Right lung (tissue), 2 donors: ENCODE measurements at regions not wholly inside any gene's neighbourhood (a gene's known extent, or its start where the extent isn't known, plus 50 kb on each side); places are given as distances from the start of the nearest gene placed in this dataset.

Source experiments
- DNase-seq, 2 donors: peaks; one replicate each; pipeline ENCODE4 v3.0.0-alpha.2; 2013

DNA sequence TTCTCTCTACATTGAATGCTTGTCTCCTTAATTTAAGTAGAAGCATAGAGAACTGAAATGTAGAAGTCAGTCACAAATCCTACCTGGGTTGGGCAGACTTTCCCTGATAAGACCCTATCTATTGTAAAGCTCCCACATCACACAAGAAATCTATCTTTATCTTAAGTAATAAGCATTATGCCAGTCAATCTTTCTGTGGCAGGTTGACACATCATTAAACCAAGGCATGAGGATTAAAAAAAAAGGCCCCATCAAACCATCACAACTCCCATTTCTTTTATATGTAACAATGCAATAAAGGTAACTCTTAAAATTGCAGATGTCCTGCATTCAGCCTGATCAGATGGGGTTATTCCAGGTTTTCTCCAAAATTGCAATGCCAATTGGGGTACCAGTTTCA, 311.8 kb downstream of the TOX3 start:
- DNase-seq: no peak

DNA sequence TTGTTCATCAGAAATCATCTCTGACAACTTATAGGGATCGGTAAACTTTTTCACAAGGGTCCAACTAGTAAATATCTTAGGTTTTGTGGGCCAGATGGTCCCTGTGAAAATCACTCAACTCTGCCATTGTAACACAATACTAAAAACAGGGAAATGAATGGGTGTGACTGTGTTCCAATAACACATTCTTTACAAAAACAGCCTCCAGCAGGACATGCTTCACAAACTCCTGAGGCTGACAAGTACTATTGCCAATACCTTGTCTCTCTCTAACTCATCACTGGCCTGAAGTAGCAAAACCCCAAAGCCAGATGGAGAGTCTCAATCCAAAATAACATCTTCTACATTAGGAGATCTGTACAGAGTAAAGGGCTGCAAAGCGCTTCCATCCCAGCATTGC, 312.3 kb downstream of the TOX3 start:
- DNase-seq: no peak

DNA sequence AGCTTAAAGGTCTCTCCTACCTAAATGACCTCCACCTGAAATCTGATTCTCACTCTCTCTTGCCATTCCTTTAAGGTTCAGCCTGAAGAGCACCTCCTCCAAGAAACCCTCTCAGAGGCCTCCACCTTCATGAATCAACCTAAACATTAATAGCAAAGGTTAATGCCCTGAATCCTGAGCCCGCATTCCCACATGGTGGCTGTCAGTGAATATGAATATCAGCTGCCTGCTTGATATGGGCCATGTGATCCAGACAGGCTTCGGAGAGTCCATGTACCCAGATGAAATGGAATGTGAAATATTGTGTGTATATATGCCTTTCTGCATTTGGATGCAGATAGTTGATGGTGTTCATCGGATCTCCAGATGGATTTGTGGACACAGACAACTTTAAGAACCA, 317.5 kb downstream of the TOX3 start:
- no peak for DNase-seq

GRCh38 chr16:52227851-52228250, 319.1 kb downstream of the TOX3 start:
- no peak for DNase-seq

DNA sequence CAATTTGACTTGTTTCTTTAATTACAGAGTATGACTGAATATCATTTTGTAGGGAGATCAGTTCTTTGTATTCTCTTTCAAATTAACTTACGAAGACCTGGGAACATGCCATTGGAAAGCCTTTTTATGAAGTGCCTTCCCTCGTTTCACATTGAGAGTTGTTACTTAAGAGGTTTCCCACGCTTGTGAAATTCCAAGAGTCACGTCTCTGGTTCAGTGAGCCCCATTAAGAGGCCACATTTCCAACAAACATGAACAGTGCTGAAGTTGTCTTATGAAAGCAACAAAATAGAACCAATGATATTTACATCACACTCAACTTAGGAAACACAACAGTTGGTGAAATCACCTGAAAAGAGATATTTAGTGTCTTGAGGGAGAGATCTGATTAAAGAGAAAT, 334.1 kb downstream of the TOX3 start:
- no peak for DNase-seq

DNA sequence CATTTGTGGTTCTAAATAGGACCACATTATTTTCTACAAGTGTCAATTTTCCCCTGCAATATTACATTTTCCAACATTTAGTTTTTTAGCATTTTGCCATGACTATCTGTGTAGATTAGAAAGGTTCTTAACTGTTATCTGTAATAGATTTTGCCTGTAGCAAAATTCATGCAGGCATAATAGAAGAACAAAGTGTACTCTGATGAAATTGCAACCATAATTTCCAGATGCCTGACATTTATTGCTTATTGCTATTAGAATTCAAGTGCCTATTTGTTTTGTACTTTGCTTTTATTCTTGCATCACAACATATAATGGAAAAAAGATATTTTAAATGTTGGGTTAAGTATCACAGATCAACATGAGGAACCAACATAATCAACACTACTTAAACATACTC, 337.7 kb downstream of the TOX3 start:
- no peak for DNase-seq

DNA sequence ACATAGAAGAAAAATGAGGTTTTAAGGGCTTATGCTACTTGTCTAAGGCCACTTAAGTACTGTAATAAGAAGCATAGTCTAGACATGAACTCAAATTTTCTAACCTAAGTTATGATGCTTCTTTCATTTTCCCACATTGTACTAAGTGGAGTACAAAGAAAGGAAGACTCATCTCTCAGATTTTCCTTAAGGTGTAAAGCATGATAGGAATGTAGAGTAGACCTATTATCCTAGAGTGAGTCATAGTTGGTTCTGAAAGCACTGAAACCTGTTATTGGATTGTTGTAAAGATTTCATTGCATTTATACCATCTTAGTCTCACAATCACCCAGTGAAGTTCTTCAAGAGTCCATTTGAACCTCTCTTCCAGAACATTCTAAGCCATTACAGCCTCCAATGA, 343.8 kb downstream of the TOX3 start:
- no peak for DNase-seq

- no peak for DNase-seq
These were observed 353.5 kb downstream of the TOX3 start for GRCh38 chr16:52193441-52193840.

GRCh38 chr16:52191531-52192134, 355.3 kb downstream of the TOX3 start:
- peak; percentile 52 to 70 for DNase-seq

DNA sequence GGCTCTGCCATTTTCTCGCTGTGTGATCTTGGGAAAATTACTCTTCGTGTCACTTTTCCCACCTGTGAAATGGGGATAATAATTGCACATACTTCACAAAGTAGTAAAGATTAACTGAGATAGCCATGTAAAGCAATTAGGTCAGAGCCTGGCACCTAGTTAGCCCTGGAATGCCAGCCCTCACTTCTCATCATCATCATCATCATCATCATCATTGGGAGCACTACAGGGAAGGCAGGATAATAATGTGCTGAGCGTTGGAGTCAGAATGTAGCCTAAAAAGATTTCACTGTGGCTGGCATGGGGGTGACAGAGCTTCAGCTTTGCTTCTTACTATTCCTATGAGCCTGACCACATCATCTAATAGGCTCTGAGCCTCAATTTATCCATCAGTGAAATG, 362.6 kb downstream of the TOX3 start:
- no peak for DNase-seq

DNA sequence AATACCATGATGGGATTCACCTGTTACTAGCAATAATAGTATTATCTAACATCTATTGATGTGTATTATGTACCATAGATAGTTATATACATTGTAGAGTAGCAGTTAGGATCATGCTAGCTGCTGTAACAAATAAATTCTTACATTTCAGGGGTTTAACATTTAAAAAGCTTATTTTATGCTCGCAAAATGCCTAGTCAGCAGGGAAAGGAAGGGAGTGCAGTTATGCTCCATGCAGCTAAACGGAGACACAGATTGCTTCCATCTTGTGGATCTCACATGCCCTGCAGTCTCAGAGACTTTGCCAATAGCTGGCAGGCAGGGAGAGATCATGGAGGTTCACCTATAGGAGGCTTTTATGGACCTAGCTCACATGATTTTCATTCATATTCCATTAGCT, 364.1 kb downstream of the TOX3 start:
- no peak for DNase-seq

GRCh38 chr16:52174168-52174567, 372.8 kb downstream of the TOX3 start:
- no peak for DNase-seq

GRCh38 chr16:52171481-52171880, 375.5 kb downstream of the TOX3 start:
- DNase-seq: no peak

GRCh38 chr16:52167328-52167727, 379.6 kb downstream of the TOX3 start:
- DNase-seq: no peak

DNA sequence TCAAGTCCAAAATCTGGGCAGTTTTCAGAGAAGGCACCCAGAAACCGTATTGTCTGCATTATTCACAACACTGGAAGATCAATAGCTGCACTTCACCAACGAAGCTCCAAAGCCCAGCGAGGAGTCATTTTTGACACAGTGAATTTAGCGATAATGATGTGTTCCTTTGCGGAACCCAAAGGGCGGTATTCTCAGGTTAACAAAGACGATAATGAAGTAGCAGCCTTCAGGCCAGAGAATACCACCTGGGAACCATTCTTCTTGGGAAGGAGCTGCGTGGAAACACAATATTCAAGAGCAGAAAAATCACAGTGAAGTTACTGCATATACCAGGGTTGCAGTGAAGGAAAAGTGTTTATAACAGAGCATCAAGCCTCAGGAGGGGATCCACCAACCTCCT, 381.0 kb downstream of the TOX3 start:
- DNase-seq: no peak

DNA sequence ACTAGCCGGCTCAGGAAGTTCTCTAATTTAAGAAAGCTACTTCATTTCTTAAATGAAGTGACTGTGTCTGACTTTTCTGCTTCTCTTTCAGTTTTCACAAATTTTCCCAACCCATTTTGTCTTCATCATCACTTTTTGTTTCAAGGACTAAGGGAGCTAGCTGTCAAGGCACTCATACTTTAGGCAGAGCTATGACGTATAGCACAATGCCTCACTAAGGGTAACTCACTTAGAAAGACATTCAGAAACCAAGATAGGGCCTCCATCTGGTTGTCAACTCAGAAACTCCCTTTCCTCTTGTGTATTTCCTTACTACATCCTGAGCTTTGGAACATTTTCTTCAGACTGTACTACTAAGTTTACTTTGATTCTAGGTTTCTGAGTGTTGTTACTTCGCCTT, 397.9 kb downstream of the TOX3 start:
- no peak for DNase-seq

- DNase-seq: no peak
These were observed 405.1 kb downstream of the TOX3 start for GRCh38 chr16:52141871-52142270.

GRCh38 chr16:52128361-52128760, 418.6 kb downstream of the TOX3 start:
- no peak for DNase-seq

- DNase-seq: no peak
These were observed 423.1 kb downstream of the TOX3 start for GRCh38 chr16:52123842-52124241.

DNA sequence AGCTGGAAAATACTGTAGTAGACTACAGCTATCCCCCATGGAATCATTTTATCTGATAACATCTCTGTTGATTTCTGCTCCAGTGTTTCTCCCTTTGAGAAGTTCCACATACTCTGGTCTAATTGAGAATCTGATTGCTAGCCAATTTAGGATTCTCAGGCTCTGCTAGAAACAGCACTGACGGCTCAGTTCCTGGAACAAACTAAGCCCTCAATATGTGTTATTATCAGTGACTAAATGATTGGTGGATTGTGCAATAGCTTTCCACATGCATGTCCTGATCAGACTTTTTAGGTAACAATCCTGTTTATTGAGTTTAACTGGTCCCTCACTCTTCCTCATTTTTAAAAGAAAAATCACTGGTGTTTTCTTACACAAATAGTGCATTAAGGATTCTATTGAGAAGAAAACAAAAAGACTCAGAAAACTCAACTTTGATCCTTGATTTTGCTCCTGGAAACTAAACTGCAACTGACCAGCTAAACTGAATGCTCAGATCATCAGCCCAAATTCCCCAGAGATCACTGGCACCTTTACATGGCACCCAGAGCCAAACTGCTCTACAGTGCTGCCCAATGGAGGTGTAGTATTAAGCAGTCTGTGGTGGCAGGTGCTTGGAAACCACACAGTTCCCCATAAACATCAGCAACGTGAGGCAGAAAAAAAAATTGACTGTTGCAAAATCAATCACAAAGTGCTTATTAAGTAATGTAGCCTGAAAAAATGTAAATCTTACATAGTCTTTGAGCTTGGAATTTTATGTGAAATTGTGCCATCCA, 423.7 kb downstream of the TOX3 start:
- DNase-seq: no peak

DNA sequence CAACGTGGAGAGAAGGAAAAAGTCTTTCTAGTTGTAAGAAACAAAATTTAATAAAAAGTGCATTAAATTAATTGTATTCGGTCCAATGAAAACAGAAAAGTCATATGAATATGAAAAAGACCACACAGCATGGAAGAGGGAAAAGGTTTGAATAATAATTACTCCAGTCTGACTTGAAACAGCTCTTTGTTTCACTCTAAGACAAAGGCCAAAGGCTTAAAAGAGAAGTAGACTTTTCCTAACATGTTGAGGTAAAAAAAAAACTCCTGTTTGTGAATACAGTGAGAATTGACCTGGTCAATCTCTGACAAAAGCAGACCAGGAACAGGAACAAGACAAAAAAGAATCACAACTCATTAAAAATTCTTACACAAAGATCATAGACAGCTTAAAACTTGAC, 429.8 kb downstream of the TOX3 start:
- DNase-seq: no peak

- no peak for DNase-seq
These were observed 432.6 kb downstream of the TOX3 start for GRCh38 chr16:52114379-52114778.

DNA sequence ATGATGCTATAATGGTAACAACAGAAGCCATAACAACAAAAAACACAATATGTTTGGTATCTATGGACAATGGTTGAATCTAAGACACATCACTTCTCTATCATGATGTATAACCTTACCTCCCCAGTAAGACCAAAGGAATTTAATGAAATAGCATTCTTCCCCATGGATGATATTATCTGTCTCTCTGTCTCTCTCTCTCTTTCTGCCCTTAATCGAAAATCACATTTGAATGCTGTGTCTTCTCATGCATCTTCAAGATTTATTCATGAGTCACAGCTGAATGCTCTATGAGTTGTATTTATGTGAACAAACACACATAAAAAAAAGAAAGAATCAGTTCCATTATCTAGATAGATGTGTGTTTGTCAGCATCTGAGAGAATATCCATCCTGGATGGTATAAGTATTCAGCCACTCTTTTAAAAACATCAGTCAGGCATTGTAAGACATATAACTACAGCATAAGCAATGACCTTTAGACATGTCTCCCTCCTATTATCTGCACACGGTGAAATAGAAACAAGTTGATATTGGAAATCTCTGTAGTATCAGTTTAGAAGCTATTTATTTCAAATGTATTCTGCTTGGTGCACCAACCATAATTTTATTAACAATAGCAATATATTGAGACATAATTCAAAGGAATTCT, 433.3 kb downstream of the TOX3 start:
- DNase-seq: no peak
